Panc1 (cell line): ENCODE measurements at regions not wholly inside any gene's neighbourhood (a gene's known extent, or its start where the extent isn't known, plus 50 kb on each side); places are given as distances from the start of the nearest gene placed in this dataset.

Source experiments
- ATAC-seq: fragments of 200-7000 bp; cut with Tn5 transposase; 2 replicates; pipeline ENCODE4 v1.9.1; 2020; ENCODE audit warnings: mild to moderate bottlenecking, moderate library complexity
- BruUV-seq: library from RNA; stranded (reverse); fragments of 400-500 nt; replicated peaks from 2 replicates; lab custom pipeline; 2021; lab: Mats Ljungman, UMichigan
- CTCF ChIA-PET: fragments of 300-600 bp; sonication (Branson Sonifier 250); formaldehyde crosslinking; loops from one replicate; lab custom pipeline; 2022; ENCODE audit warnings: antibody characterized with exemption; lab: Charles Lee
- POLR2A ChIA-PET: fragments of 300-600 bp; sonication (Branson Sonifier 250); formaldehyde crosslinking; loops from one replicate; lab custom pipeline; 2022; ENCODE audit warnings: antibody characterized with exemption; lab: Charles Lee
- DNase-seq: peaks from one replicate; pipeline ENCODE4 v3.0.0-alpha.2; 2010; ENCODE audit warnings: low read depth, low spot score
- H3K27ac ChIP-seq: 2 replicates; pipeline ENCODE4 v1.5.1; 2011; ENCODE audit warnings: mild to moderate bottlenecking, low read length, inconsistent platforms
- H3K27me3 ChIP-seq: fragments of 200-500 bp; sonication (Bioruptor generic); 2 replicates; pipeline ENCODE4 v1.6.0; 2014; ENCODE audit warnings: low read length, inconsistent platforms; ENCODE audit not compliant: control insufficient read depth, insufficient read depth
- H3K36me3 ChIP-seq: fragments of 200-500 bp; sonication (Bioruptor generic); 2 replicates; pipeline ENCODE4 v1.5.1; 2014; ENCODE audit warnings: inconsistent platforms, mild to moderate bottlenecking, low read length, moderate library complexity; ENCODE audit not compliant: control insufficient read depth, insufficient read depth
- H3K4me1 ChIP-seq: 2 replicates; pipeline ENCODE4 v1.5.1; 2011; ENCODE audit warnings: inconsistent platforms, mild to moderate bottlenecking, low read length, moderate library complexity; ENCODE audit not compliant: control insufficient read depth, insufficient read depth
- H3K4me3 ChIP-seq, 2 experiments: 2 replicates each; pipeline ENCODE4 v1.5.1; 2011 to 2012; ENCODE audit warnings: low read depth in 2 of 2, low read length in 2 of 2, mild to moderate bottlenecking in 2 of 2, inconsistent platforms in 1 of 2, moderate library complexity in 1 of 2
- H3K9me3 ChIP-seq: fragments of 200-500 bp; sonication (Bioruptor generic); 2 replicates; pipeline ENCODE4 v1.5.1; 2014; ENCODE audit warnings: low read depth, mild to moderate bottlenecking, inconsistent platforms, low read length, moderate library complexity; ENCODE audit not compliant: control insufficient read depth, insufficient read depth
- POLR2AphosphoS5 ChIP-seq: IDR thresholded peaks from 2 replicates; pipeline ENCODE4 v1.6.1; 2012; ENCODE audit warnings: mild to moderate bottlenecking, low read depth, low read length, moderate library complexity
- REST ChIP-seq, 2 experiments: IDR thresholded peaks; 2 replicates each; pipeline ENCODE4 v1.6.1; 2011 to 2012; ENCODE audit warnings: low read depth in 2 of 2, control low read depth in 1 of 2, low read length in 1 of 2, mild to moderate bottlenecking in 1 of 2, moderate library complexity in 1 of 2; ENCODE audit not compliant: insufficient read depth in 1 of 2
- SIN3A ChIP-seq: IDR thresholded peaks from 2 replicates; pipeline ENCODE4 v1.6.1; 2012; ENCODE audit warnings: low read depth, mild to moderate bottlenecking, low read length, moderate library complexity, borderline replicate concordance; ENCODE audit not compliant: insufficient read depth
- TCF7L2 ChIP-seq: IDR thresholded peaks from 2 replicates; pipeline ENCODE4 v1.6.1; 2011; ENCODE audit warnings: mild to moderate bottlenecking, low read depth, low read length, inconsistent platforms
- in situ Hi-C: cut with HindIII; loops from 2 replicates; pipeline ENCODE4 v1.10.0; 2016; ENCODE audit warnings: low sequenced_read_pairs, low pct_unique_long_range_greater_than_20kb
- intact Hi-C: fragments of 100-400 bp; cut with micrococcal nuclease; formaldehyde crosslinking; loops from one replicate; pipeline ENCODE4 v1.10.0; 2022; ENCODE audit not compliant: unreplicated experiment
- TF ChIP-seq, protein P1 (sequence below): fragments of 450-650 bp; IDR thresholded peaks from 2 replicates; pipeline ENCODE4 v1.5.1; 2017; ENCODE audit warnings: mild to moderate bottlenecking

DNA sequence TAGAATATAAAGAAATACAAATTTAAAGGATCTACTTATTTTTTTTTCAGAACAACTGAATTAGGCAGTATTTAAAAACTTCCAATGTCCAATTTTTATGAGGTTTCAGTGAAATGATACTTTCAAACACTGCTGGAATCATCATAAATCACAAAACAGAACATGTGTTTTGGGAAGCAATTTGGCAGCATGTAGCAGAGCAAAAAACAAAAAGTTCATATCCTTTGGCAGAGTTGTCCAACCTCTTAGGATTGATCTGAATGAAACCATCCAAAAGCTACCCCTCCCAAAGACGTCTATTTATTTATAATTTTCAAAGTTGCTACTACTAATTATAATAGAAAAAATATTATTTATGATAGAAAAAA, 192.4 kb upstream of the PUM3 start:
- Histone ChIP-seq H3K36me3 (no peaks in the 10 kb centered on the region), H3K27me3 (no peaks in the 10 kb centered on the region), H3K4me1 (no peaks in the 10 kb centered on the region), H3K9me3 (no peaks in the 10 kb centered on the region), H3K27ac (no peak overlapping the region), H3K4me3 (no peak overlapping the region)
- BruUV-seq: no TSS peak
- ChIA-PET POLR2A (no interaction called here), CTCF (no interaction called here)
- in situ Hi-C loops: no loop called here
- TF ChIP-seq SIN3A: no peak
- no peak for TF ChIP-seq POLR2AphosphoS5
- TF ChIP-seq, protein P1, sequence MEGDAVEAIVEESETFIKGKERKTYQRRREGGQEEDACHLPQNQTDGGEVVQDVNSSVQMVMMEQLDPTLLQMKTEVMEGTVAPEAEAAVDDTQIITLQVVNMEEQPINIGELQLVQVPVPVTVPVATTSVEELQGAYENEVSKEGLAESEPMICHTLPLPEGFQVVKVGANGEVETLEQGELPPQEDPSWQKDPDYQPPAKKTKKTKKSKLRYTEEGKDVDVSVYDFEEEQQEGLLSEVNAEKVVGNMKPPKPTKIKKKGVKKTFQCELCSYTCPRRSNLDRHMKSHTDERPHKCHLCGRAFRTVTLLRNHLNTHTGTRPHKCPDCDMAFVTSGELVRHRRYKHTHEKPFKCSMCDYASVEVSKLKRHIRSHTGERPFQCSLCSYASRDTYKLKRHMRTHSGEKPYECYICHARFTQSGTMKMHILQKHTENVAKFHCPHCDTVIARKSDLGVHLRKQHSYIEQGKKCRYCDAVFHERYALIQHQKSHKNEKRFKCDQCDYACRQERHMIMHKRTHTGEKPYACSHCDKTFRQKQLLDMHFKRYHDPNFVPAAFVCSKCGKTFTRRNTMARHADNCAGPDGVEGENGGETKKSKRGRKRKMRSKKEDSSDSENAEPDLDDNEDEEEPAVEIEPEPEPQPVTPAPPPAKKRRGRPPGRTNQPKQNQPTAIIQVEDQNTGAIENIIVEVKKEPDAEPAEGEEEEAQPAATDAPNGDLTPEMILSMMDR: no peak
- TF ChIP-seq REST (IDR thresholded peaks at IDR 0.05; ENCODE audit: insufficient read depth in 1 of 2, low read depth in 2 of 2, low read length in 1 of 2): no peak
- DNase-seq (no peak), ATAC-seq (no peak)
- intact Hi-C loops: no loop called here

DNA sequence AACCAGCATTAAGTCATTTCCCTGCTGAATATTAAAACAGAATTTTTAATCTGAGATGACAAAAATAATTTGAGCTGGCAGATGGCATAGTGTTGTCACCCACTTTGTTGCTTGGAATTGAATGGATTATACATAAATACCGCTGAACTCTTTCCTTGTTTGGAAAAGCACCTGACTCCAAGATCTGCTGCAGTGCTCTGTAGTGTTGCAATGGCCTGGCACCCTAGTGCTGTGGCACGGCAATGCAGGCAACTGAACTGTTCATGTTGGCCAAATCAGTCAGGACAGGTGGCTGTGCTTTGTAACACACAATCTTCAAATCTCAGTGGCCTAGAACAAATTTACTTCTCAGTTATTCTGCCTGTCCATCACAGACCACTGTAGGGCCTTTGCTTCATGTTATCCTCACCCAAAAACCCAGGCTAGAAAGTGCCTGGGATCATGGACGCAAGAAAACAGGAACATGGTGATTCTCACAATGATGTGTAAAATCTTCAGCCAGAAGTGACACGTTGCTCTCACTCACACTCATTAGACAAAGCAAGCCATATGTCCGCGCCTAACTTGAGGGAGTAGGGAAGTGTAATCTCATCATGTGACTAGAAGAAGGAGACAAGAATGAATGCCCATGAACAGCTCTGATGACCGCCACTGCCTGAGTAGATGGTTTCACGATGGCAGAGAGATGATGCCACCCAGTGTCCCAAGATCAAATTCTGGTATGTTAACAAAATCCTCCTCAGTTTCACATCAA, 191.9 kb upstream of the PUM3 start:
- H3K4me3 ChIP-seq: no peak overlapping the region
- no peak for TF ChIP-seq SIN3A
- TF ChIP-seq TCF7L2: no peak
- no peak for TF ChIP-seq POLR2AphosphoS5
- no peak for TF ChIP-seq REST (IDR thresholded peaks at IDR 0.05; ENCODE audit: insufficient read depth in 1 of 2, low read depth in 2 of 2, low read length in 1 of 2)
- TF ChIP-seq, protein P1: no peak
- ChIA-PET CTCF (no interaction called here), POLR2A (no interaction called here)
- no peak for DNase-seq
- no TSS peak for BruUV-seq
- H3K27ac ChIP-seq: no peak overlapping the region
- H3K4me1 ChIP-seq: no peaks in the 10 kb centered on the region
- intact Hi-C loops: no loop called here
- H3K36me3 ChIP-seq: no peaks in the 10 kb centered on the region
- no peaks in the 10 kb centered on the region for H3K9me3 ChIP-seq
- H3K27me3 ChIP-seq: no peaks in the 10 kb centered on the region
- in situ Hi-C loops: no loop called here
- ATAC-seq: no peak
